ENCODE measurements at regions not wholly inside any gene's neighbourhood (a gene's known extent, or its start where the extent isn't known, plus 50 kb on each side); places are given as distances from the start of the nearest gene placed in this dataset.

GRCh38 chr16:9381905-9382304, 290.5 kb downstream of the HAPSTR1 start:
- TF ChIP-seq CTCF (IDR thresholded peaks at IDR 0.05) (no peak), POLR2A (IDR thresholded peaks at IDR 0.05) (no peak)

All from thyroid gland (tissue), 4 donors.